Inflammatory macrophage (primary cell): ENCODE measurements at regions not wholly inside any gene's neighbourhood (a gene's known extent, or its start where the extent isn't known, plus 50 kb on each side); places are given as distances from the start of the nearest gene placed in this dataset.
"Not testable (repeated sequence)": the region's sequence is repeated elsewhere in the genome, so short reads cannot be mapped to it uniquely, and the experiment has no call there.

ENCODE experiments used
- DNase-seq, 2 donors: peaks; one replicate each; pipeline ENCODE4 v3.0.0-alpha.2; 2020 to 2022

DNA sequence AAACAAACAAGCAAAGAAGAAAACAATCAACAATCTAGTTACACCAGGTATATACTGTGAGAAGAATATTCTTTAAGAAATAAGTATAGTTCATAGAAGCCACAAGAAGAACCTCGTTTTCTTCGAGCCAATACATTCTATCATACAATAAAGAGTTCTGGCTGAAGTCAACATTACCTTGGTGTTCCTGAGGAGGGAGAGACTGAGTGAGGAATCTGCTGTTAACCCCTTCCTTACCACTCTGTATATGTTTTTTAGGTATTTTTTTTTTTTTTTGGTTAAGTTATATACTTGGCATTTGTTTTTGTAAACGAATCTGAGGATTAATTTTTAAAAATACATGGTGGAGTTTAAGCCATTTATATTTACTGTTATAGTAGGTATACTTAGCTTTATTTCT lies 412.5 kb downstream of the NUP35 start:
- DNase-seq = no peak

DNA sequence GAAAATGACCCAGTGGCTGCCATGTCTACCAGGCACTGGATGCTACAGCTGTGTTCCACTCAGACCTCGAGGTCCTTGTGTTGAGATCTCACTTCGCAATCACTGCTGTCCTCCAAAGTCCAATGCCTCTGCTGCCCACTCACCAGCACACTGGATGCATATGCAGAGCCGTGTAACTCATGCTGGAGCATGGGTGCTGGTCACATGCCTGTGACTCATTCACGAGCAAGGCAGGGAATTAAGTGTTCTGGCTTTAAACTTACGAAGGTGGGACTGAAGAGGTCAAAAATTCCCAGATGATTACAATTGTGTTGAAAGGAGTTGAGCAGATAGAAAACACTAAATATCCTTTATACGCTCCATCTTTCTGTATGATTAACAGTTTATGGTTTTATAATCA lies 417.5 kb downstream of the NUP35 start:
- no peak for DNase-seq

- no peak for DNase-seq
Measured at GRCh38 chr2:183542606-183543005, 418.4 kb downstream of the NUP35 start.

GRCh38 chr2:183543222-183543621 lies 419.0 kb downstream of the NUP35 start:
- no peak for DNase-seq

DNA sequence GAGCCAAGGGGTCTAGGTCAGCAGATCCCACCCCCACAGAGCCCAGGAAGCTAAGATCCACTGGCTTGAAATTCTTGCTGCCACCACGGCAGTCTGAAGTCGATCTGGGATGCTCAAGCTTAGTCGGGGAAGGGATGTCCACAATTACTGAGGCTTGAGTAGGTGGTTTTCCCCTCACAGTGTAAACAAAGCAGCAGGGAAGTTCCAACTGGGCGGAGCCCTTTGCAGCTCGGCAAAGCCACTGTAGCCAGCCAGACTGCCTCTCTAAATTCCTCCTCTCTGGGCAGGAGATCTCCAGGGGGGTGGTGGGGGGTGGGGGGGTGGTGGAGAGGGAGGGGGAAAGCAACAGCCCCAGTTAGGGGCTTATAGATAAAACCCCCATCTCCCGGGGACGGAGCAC lies 419.5 kb downstream of the NUP35 start:
- no peak for DNase-seq

- DNase-seq = not testable (repeated sequence)
Measured at GRCh38 chr2:183546560-183547350, 422.5 kb downstream of the NUP35 start.

DNA sequence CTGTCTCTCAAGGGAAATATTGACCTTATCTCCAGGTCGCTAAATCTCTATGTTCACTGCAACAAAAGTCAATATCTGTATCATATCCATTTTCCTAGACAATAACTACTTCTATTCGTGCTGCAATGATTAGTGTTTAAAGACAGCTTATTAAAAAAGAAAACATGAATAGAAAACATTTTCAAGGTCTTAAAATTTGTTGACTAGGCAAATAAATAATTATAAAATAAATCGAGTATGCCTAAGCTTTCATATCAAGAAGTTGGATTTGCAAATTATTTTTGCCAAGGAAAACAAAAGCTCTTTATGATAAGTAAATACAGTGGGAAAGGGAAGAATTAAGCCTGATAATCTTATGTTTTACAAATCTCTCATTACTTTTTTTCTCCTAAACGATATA lies 428.5 kb downstream of the NUP35 start:
- DNase-seq = no peak

DNA sequence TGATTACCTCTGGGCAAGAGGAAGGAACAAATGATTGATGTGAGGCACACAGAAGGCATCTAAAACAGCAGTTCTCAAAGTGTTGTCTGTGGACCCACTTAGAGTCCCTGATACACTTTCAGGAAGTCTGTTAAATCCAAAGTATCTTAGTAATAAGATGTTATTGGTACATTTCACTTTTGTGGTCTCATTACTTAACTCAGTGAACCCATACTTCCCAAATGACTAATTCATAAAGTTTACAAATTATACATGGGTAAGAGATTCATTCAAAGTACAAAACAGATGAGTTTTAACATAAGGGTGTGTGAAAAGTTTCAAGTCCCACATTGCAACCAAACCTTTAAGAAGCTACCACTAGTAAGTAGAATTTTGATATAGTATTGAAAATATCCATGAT lies 440.5 kb downstream of the NUP35 start:
- no peak for DNase-seq

GRCh38 chr2:183575481-183575880 lies 451.2 kb downstream of the NUP35 start:
- DNase-seq = no peak

- DNase-seq = no peak
Measured at GRCh38 chr2:183579686-183580085, 455.4 kb downstream of the NUP35 start.

GRCh38 chr2:183592271-183592670 lies 468.0 kb downstream of the NUP35 start:
- no peak for DNase-seq

DNA sequence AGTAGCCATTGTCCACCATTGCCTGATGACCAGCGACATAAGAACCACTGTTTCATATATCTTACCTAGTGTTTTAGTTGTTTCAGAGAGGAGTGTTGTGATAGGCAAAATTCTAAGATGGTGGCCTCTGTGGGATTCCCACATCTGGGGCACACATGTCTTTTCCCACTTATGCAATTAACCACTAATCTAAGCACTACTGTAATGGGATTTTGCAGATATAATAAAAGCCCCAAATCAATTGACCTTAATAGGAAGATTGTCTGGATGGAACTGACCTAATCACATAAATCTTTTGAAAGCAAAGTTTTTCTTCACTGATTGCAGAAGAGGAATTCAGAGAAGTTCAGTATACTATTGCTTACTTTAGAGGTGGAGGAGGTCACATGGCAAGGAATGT lies 469.9 kb downstream of the NUP35 start:
- DNase-seq = no peak

DNA sequence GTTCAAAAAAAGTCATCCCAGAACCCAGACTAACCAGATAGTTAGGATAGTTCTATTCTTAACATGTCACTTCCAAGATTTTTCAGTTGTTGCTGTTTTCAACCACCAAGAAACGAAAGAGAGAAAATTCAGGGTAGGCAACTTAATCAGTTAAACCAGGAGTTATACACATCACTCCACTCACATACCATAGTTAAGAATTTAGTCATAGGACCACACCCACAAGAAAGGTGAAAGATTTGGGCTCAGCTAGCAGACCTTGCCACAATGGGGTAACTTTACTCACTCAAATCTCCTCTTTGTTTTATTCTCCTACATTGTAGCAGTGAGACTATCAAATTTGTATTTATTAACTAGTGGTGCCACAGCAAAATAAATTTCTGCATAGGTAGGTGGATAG lies 473.6 kb downstream of the NUP35 start:
- DNase-seq = no peak

GRCh38 chr2:183604065-183604464 lies 479.8 kb downstream of the NUP35 start:
- no peak for DNase-seq

DNA sequence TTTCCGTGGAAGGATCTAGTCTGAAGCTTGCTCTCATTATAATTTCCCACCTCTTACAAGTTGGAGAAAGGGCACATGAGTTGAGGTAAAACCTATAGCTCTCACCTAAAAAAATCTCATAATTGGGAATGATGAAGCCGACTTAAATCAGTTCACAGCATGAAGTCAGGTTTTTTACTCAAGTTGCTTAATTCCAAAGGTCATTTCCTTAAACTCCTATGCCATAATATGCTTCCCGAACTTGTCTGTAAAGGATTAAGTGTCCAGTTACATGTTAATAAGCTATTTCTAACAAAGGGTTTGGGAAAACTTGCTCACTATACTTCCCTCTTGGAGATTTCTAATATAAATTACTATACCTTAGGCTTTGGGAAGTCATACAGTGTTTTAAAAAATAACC lies 481.2 kb downstream of the NUP35 start:
- no peak for DNase-seq

- DNase-seq = no peak
Measured at GRCh38 chr2:183606022-183606717, 481.9 kb downstream of the NUP35 start.

DNA sequence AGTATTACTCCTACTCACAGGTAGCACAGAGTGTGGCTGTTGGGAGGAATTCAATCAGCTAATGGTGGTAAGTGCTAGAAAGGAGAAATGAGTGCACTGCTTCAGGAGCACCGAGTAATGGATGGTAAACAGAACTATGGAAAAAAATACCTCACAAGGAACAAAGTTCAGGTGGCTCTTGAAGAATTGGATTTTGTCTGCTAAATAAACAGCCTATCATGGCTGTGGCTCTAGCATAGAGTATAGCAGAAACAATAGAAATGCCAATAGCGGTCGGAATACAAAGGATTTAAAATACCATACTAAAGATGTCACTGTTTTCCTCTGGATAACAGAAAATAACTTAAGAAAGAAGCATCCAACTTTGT lies 482.5 kb downstream of the NUP35 start:
- DNase-seq = no peak

DNA sequence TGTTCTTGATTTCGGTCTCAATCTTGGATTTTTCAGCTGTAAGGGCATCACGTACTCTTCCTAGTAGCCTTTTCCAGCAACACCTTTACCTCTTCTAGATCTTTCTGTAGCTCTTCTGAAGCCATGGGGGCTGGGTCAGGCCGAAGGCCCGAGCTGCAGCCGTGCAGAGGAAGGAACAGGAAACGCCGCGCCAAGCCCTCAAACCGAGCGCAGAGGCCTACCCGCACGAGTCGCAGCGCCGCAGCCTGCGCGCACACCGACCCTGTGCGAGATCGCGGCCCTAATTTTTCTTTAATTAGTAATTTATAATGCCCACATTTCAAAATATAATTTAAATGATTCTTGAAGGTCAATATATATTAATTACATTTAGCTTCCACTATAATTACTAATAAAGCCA lies 483.8 kb downstream of the NUP35 start:
- no peak for DNase-seq

GRCh38 chr2:183608747-183609146 lies 484.5 kb downstream of the NUP35 start:
- DNase-seq = no peak

- DNase-seq = no peak
Measured at GRCh38 chr2:183610724-183611123, 486.5 kb downstream of the NUP35 start.

- no peak for DNase-seq
Measured at GRCh38 chr2:183614799-183615435, 490.7 kb downstream of the NUP35 start.

GRCh38 chr2:183623227-183623626 lies 499.0 kb downstream of the NUP35 start:
- DNase-seq = no peak

DNA sequence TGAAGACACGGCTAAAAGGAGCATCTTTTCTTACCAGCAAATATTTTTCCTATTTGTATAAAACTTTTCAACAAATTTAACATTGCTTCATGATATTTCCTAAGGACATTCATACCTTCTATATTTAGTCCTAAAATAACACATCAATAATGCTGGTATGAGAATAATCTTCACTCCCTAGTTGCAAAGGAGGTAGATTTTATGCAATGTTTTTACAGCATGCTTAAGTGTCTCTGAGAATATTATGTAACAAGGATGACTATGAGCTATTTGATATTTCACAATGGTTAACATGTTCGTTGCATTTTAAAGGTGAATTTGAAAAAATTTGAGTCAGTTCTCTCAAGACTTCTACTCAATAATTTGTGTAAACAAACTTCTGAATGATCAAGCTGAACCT lies 506.7 kb downstream of the NUP35 start:
- DNase-seq = no peak

DNA sequence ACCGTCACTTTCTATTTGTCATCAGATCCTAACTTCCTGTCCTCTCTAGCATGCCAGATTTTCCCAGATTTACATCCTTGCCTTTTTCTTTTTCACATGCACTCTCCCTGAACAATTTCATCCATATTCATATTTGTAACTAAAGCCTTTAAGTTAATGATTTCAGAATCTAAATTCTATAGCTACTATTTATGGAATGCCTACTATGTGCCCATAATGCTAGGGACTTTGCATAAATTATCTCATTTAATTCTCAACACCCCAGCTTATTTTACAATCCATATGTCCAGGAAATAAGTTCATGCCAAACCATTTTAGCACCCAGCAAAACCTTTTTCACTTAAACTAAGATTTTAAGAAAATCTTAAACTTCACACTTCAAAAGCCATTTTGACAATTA lies 531.9 kb downstream of the NUP35 start:
- DNase-seq = no peak
